ENCODE measurements at regions not wholly inside any gene's neighbourhood (a gene's known extent, or its start where the extent isn't known, plus 50 kb on each side); places are given as distances from the start of the nearest gene placed in this dataset.

GRCh38 chr12:17695495-17695894, 394.5 kb downstream of the RERGL start:
- Mint-ChIP-seq H3K4me3 (ENCODE audit: unreplicated experiment) (no peak overlapping the region), H3K36me3 (ENCODE audit: insufficient read depth, unreplicated experiment) (no peaks in the 10 kb centered on the region), H3K4me1 (ENCODE audit: insufficient read depth, unreplicated experiment) (no peaks in the 10 kb centered on the region), H3K9me3 (ENCODE audit: unreplicated experiment) (no peaks in the 10 kb centered on the region), H3K27me3 (ENCODE audit: insufficient read depth, unreplicated experiment) (peaks cover 17% of the 10 kb centered on the region), H3K27ac (ENCODE audit: low read depth, unreplicated experiment) (no peak overlapping the region)
- no TSS peak for BruUV-seq (replicated peaks)
- intact Hi-C loops (cut with micrococcal nuclease), result no loop called here
- POLR2A ChIA-PET, result no interaction called here
- CTCF ChIA-PET, result no interaction called here
- TF ChIP-seq, protein P1, sequence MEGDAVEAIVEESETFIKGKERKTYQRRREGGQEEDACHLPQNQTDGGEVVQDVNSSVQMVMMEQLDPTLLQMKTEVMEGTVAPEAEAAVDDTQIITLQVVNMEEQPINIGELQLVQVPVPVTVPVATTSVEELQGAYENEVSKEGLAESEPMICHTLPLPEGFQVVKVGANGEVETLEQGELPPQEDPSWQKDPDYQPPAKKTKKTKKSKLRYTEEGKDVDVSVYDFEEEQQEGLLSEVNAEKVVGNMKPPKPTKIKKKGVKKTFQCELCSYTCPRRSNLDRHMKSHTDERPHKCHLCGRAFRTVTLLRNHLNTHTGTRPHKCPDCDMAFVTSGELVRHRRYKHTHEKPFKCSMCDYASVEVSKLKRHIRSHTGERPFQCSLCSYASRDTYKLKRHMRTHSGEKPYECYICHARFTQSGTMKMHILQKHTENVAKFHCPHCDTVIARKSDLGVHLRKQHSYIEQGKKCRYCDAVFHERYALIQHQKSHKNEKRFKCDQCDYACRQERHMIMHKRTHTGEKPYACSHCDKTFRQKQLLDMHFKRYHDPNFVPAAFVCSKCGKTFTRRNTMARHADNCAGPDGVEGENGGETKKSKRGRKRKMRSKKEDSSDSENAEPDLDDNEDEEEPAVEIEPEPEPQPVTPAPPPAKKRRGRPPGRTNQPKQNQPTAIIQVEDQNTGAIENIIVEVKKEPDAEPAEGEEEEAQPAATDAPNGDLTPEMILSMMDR (IDR thresholded peaks at IDR 0.05; ENCODE audit: unreplicated experiment), result no peak
- no peak for DNase-seq (ENCODE audit: unreplicated experiment)

DNA sequence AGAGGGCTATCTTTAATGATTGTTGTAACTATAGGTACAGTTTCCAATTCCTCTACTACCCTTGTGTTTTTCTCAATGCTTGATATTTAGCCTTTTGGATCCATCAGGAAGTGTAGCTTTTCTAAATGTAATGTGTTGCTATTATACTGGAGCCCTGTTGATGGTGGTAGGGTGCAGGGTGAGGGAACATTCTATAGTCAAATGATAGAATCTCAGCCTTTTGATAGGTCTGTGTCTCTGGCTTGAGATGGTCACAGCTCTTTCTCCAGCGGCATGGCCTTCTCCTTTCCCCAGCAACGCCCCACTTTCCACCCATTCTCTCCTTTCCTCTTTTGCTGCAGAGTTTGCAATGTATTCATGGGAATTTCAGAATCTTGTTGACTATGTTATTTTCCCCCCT, 398.6 kb downstream of the RERGL start:
- Mint-ChIP-seq H3K27ac (ENCODE audit: low read depth, unreplicated experiment) (no peak overlapping the region), H3K27me3 (ENCODE audit: insufficient read depth, unreplicated experiment) (peaks cover 37% of the 10 kb centered on the region), H3K9me3 (ENCODE audit: unreplicated experiment) (no peaks in the 10 kb centered on the region), H3K36me3 (ENCODE audit: insufficient read depth, unreplicated experiment) (no peaks in the 10 kb centered on the region), H3K4me1 (ENCODE audit: insufficient read depth, unreplicated experiment) (no peaks in the 10 kb centered on the region), H3K4me3 (ENCODE audit: unreplicated experiment) (no peak overlapping the region)
- intact Hi-C loops (cut with micrococcal nuclease), result no loop called here
- ChIA-PET CTCF (no interaction called here), POLR2A (no interaction called here)
- no peak for DNase-seq (ENCODE audit: unreplicated experiment)
- TF ChIP-seq, protein P1 (IDR thresholded peaks at IDR 0.05; ENCODE audit: unreplicated experiment), result no peak
- no TSS peak for BruUV-seq (replicated peaks)

GRCh38 chr12:17680220-17680619, 409.8 kb downstream of the RERGL start:
- DNase-seq (ENCODE audit: unreplicated experiment), result no peak
- no peaks in the 10 kb centered on the region for H3K9me3 Mint-ChIP-seq (ENCODE audit: unreplicated experiment)
- no peak overlapping the region for H3K27ac Mint-ChIP-seq (ENCODE audit: low read depth, unreplicated experiment)
- ChIA-PET POLR2A (no interaction called here), CTCF (interaction anchor here (0.6 kb wide), 1 partner anchor 743 kb away, joined by 7 read pairs; no protein-coding TSS in a partner anchor)
- TF ChIP-seq, protein P1 (IDR thresholded peaks at IDR 0.05; ENCODE audit: unreplicated experiment), result no peak
- peaks cover 30% of the 10 kb centered on the region for H3K27me3 Mint-ChIP-seq (ENCODE audit: insufficient read depth, unreplicated experiment)
- no peak overlapping the region for H3K4me3 Mint-ChIP-seq (ENCODE audit: unreplicated experiment)
- no peaks in the 10 kb centered on the region for H3K36me3 Mint-ChIP-seq (ENCODE audit: insufficient read depth, unreplicated experiment)
- no peaks in the 10 kb centered on the region for H3K4me1 Mint-ChIP-seq (ENCODE audit: insufficient read depth, unreplicated experiment)
- no TSS peak for BruUV-seq (replicated peaks)
- intact Hi-C loops (cut with micrococcal nuclease), result no loop called here

DNA sequence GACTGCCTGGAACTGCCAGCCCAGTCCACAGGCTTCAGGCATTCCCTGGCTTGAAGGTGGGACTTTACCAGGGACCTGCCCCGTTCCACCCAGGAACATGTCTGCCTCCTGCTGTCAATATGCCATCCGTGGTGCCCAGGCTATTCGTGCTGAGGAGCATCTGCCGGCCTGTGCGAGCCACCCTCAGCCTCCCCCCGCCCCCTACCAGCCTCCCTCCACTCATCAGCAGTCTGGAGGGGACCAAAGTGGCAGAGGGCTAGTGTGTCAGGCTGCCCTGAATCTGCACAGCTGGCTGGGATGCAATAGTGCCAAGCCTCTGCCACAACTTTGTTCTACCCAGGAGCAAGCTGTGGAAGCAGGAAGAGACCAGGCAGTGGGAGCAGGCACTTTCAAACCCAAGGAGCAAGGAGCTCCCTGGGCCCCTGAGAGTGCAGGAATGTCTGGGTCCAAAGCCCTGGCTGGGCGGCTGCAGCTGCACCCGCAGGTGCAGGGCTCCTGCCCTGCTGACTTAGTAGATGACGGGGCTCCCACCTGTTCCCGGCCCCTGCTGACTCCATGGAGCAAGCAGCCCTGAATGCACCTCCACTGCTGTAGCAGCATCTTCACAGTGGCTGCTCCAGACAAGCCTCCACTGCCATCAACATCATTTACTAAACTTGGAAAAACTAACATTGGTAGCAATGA, 423.2 kb downstream of the RERGL start:
- intact Hi-C loops (cut with micrococcal nuclease), result no loop called here
- Mint-ChIP-seq H3K27me3 (ENCODE audit: insufficient read depth, unreplicated experiment) (peaks cover 34% of the 10 kb centered on the region), H3K36me3 (ENCODE audit: insufficient read depth, unreplicated experiment) (no peaks in the 10 kb centered on the region), H3K9me3 (ENCODE audit: unreplicated experiment) (no peaks in the 10 kb centered on the region), H3K27ac (ENCODE audit: low read depth, unreplicated experiment) (no peak overlapping the region), H3K4me3 (ENCODE audit: unreplicated experiment) (no peak overlapping the region), H3K4me1 (ENCODE audit: insufficient read depth, unreplicated experiment) (no peaks in the 10 kb centered on the region)
- BruUV-seq (replicated peaks), result no TSS peak
- CTCF ChIA-PET, result no interaction called here
- no peak for DNase-seq (ENCODE audit: unreplicated experiment)
- TF ChIP-seq, protein P1 (IDR thresholded peaks at IDR 0.05; ENCODE audit: unreplicated experiment), result no peak
- POLR2A ChIA-PET, result no interaction called here
